Esophagus squamous epithelium (tissue), 5 donors: ENCODE measurements at regions not wholly inside any gene's neighbourhood (a gene's known extent, or its start where the extent isn't known, plus 50 kb on each side); places are given as distances from the start of the nearest gene placed in this dataset.
A peak's percentile ranks its signal among the peaks of the same experiment; 100 is the strongest.

Source experiments
- DNase-seq: peaks from one replicate; lab custom pipeline; 2025; lab: John Stamatoyannopoulos, UW
- H3K27ac ChIP-seq, 4 donors: fragments of 200-600 bp; sonication (generic); one replicate each; pipeline ENCODE4 v1.5.1; 2016 to 2019; ENCODE audit warnings: mild to moderate bottlenecking in 1 of 4
- H3K27me3 ChIP-seq, 4 donors: fragments of 200-600 bp; sonication (generic); 1 replicate in 3 of 4; 2 replicates in 1 of 4; pipeline versions ENCODE4 v1.5.1 to v1.6.0; 2017 to 2021; ENCODE audit warnings: antibody characterized with exemption in 1 of 4
- H3K36me3 ChIP-seq, 3 donors: fragments of 200-600 bp; sonication (generic); one replicate each; pipeline ENCODE4 v1.5.1; 2016 to 2019
- H3K4me1 ChIP-seq, 3 donors: fragments of 200-600 bp; sonication (generic); one replicate each; pipeline ENCODE4 v1.5.1; 2017 to 2019
- H3K4me3 ChIP-seq, 4 donors: fragments of 200-600 bp; sonication (generic); 1 replicate in 3 of 4; 2 replicates in 1 of 4; pipeline ENCODE4 v1.5.1; 2016 to 2019; ENCODE audit warnings: mild to moderate bottlenecking in 2 of 4, moderate library complexity in 1 of 4
- H3K9me3 ChIP-seq, 3 donors: fragments of 200-600 bp; sonication (generic); one replicate each; pipeline ENCODE4 v1.5.1; 2016 to 2019
- POLR2A ChIP-seq, 4 donors: fragments of 450-650 bp; IDR thresholded peaks; one replicate each; pipeline ENCODE4 v1.6.1; 2017; ENCODE audit warnings: antibody characterized with exemption in 4 of 4, mild to moderate bottlenecking in 4 of 4, moderate library complexity in 3 of 4
- WGBS, 2 donors: methylation state at CpG; one replicate each; pipeline ENCODE4 v1.1.5; 2018; 5-methylcytosine and 5-hydroxymethylcytosine counted together
- intact Hi-C: fragments of 100-400 bp; cut with DNase I; formaldehyde crosslinking; loops from one replicate; pipeline ENCODE4 v1.15.0; 2022
- TF ChIP-seq, protein P1 (sequence below), 6 experiments: fragments of 450-650 bp in 4 of 6; fragments of 200-600 bp in 2 of 6; sonication (generic) in 2 of 6; IDR thresholded peaks; one replicate each; pipeline ENCODE4 v1.5.1; 2016 to 2019; ENCODE audit warnings: antibody characterized with exemption in 6 of 6, mild to moderate bottlenecking in 4 of 6, moderate library complexity in 4 of 6
- donor health status: DM: yes; HTN: yes; CAD: no.

GRCh38 chr5:67960939-67961338, 254.6 kb upstream of the PIK3R1 start:
- H3K4me3 ChIP-seq: no peak overlapping the region
- H3K36me3 ChIP-seq: no peaks in the 10 kb centered on the region
- no peak for DNase-seq
- intact Hi-C loops: no loop called here
- TF ChIP-seq POLR2A (IDR thresholded peaks at IDR 0.05): no peak
- TF ChIP-seq, protein P1, sequence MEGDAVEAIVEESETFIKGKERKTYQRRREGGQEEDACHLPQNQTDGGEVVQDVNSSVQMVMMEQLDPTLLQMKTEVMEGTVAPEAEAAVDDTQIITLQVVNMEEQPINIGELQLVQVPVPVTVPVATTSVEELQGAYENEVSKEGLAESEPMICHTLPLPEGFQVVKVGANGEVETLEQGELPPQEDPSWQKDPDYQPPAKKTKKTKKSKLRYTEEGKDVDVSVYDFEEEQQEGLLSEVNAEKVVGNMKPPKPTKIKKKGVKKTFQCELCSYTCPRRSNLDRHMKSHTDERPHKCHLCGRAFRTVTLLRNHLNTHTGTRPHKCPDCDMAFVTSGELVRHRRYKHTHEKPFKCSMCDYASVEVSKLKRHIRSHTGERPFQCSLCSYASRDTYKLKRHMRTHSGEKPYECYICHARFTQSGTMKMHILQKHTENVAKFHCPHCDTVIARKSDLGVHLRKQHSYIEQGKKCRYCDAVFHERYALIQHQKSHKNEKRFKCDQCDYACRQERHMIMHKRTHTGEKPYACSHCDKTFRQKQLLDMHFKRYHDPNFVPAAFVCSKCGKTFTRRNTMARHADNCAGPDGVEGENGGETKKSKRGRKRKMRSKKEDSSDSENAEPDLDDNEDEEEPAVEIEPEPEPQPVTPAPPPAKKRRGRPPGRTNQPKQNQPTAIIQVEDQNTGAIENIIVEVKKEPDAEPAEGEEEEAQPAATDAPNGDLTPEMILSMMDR (IDR thresholded peaks at IDR 0.05): no peak
- no peaks in the 10 kb centered on the region for H3K9me3 ChIP-seq
- WGBS, 2 donors: 37 to 40% methylated on average over 2 of the region's 2 CpGs
- peaks cover 7 to 36% (median 14%) of the 10 kb centered on the region in 3 donors for H3K4me1 ChIP-seq
- H3K27me3 ChIP-seq: no peaks in the 10 kb centered on the region
- no peak overlapping the region for H3K27ac ChIP-seq

DNA sequence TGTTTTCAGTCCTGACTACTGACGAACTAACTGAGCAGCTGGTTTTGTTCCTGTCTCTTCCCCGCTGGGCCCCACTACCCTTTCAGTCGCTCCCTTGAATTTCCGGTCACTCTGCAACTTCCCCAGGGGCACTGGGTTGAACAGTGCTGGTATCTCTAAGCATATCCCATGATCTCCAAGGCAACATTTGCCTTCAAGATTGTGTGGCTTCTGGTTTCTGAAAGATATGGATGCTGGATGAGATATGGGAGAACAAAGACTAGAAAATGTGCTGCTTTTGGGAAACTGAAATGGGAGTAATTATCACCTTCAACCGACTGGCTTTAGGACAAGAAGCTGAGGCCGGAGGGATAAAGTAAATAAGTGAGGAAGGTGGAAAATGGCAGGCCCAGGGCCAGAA, 258.2 kb upstream of the PIK3R1 start:
- Histone ChIP-seq H3K27me3 (no peaks in the 10 kb centered on the region), H3K4me1 (peaks cover 0 to 10% (median 0%) of the 10 kb centered on the region in 3 donors), H3K36me3 (no peaks in the 10 kb centered on the region), H3K9me3 (no peaks in the 10 kb centered on the region), H3K4me3 (no peak overlapping the region), H3K27ac (no peak overlapping the region)
- DNase-seq: no peak
- 86 to 91% methylated on average over 5 to 6 of the region's 6 CpGs for WGBS, 2 donors
- intact Hi-C loops: no loop called here
- TF ChIP-seq POLR2A (IDR thresholded peaks at IDR 0.05): no peak
- TF ChIP-seq, protein P1 (IDR thresholded peaks at IDR 0.05): no peak

DNA sequence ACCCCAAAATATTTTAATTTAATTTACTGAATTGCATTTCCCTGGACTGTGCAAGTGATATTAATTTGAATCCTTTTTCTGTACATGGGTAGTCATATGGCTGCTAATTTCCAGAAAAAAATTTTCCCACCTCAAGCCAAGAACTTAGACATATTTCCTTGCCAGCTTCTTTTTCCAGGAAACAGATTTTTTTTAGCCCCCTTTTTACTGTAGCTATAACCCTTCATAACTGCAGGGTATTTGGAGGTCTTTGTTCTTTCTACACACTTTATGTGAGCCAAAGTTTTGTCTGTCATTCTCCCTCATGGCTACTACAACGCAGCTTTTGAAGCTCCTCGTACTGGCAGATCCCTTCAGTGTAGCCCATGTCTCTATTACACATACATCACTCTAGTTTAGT, 261.2 kb upstream of the PIK3R1 start:
- Histone ChIP-seq H3K36me3 (no peaks in the 10 kb centered on the region), H3K27me3 (no peaks in the 10 kb centered on the region), H3K27ac (no peak overlapping the region), H3K9me3 (no peaks in the 10 kb centered on the region), H3K4me1 (no peaks in the 10 kb centered on the region), H3K4me3 (no peak overlapping the region)
- 79 to 85% methylated on average over 2 of the region's 2 CpGs for WGBS, 2 donors
- TF ChIP-seq, protein P1 (IDR thresholded peaks at IDR 0.05): no peak
- TF ChIP-seq POLR2A (IDR thresholded peaks at IDR 0.05): no peak
- intact Hi-C loops: no loop called here
- DNase-seq: no peak

GRCh38 chr5:67942421-67942820, 273.1 kb upstream of the PIK3R1 start:
- TF ChIP-seq, protein P1 (IDR thresholded peaks at IDR 0.05): no peak
- no peak for TF ChIP-seq POLR2A (IDR thresholded peaks at IDR 0.05)
- H3K27ac ChIP-seq: peak overlapping the region; percentile 8 to 73 (median 52)
- H3K9me3 ChIP-seq: no peaks in the 10 kb centered on the region
- WGBS, 2 donors: 25 to 32% methylated on average over 7 of the region's 7 CpGs
- DNase-seq: no peak
- no peaks in the 10 kb centered on the region for H3K36me3 ChIP-seq
- H3K27me3 ChIP-seq: no peaks in the 10 kb centered on the region
- H3K4me3 ChIP-seq: no peak overlapping the region
- intact Hi-C loops: no loop called here
- peaks cover 4 to 21% (median 10%) of the 10 kb centered on the region in 3 donors for H3K4me1 ChIP-seq

DNA sequence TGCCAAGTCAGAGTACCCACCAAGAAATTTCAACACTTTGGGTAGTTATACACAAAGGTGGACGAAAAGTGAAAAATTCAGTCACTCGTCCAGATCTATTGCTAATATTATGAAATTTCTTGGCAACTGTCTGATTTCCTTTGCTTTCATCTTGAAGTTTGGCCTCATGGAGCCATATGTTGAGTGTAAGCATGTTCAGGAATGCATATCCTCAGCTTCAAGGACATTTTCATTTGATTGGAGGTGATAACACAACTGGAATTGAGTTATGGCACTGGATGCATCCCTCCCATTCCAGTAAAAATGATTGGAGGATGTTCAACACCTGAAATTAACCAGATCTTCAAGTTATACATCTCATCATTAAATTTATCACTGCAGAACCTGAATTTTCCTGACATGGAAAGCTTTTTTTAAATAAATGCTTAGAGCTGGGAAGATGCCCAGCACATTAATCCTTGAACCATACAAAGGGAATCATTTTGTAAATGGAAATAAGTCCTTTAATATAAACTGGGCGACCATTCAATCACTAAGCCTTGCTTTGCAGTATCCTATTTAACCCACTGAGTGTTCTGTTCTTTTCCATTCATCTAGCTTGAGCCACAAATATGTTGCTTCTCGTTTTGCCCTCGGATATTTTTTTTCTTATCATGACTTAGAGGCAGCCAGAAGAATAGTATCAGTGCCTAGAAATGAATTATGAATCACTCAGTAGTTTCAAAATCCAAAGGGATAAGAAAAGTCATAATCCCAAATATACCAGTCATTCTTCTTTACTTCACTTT, 273.7 kb upstream of the PIK3R1 start:
- no peak for DNase-seq
- Histone ChIP-seq H3K27me3 (no peaks in the 10 kb centered on the region), H3K9me3 (no peaks in the 10 kb centered on the region), H3K27ac (peak overlapping the region in 3 of 4 donors; percentile 47 to 73 (median 56)), H3K4me1 (peaks cover 4 to 21% (median 10%) of the 10 kb centered on the region in 3 donors), H3K4me3 (no peak overlapping the region), H3K36me3 (no peaks in the 10 kb centered on the region)
- no peak for TF ChIP-seq POLR2A (IDR thresholded peaks at IDR 0.05)
- TF ChIP-seq, protein P1 (IDR thresholded peaks at IDR 0.05): no peak
- WGBS, 2 donors: 14 to 21% methylated on average over 5 of the region's 5 CpGs
- intact Hi-C loops: no loop called here
